ENCODE measurements at regions not wholly inside any gene's neighbourhood (a gene's known extent, or its start where the extent isn't known, plus 50 kb on each side); places are given as distances from the start of the nearest gene placed in this dataset.

DNA sequence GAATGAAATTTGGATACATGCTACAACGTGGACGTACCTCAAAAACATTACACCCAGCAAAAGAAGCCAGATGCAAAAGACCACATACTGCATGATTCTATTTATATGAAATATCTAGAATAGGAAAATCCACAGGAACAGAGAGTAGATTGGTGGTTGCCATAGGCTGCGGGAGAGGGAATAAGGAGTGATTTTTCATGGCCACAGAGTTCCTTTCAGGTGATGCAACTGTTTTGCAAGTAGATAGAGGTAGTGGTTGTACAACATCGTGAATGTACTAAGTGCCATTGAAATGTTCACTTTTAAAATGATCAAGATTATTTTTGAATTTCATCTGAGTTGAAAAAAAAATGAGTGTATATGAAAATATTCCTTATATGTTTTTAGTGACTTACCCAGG is 115.3 kb upstream of the RUNX1 start:
- no peak overlapping the region for H3K4me3 ChIP-seq (ENCODE audit: low read depth, low read length)
- ChIA-PET CTCF (no interaction called here), POLR2A (no interaction called here)
- H3K36me3 ChIP-seq (ENCODE audit: control insufficient read depth in 2 of 2, insufficient read depth in 1 of 2, low read length in 2 of 2) = no peaks in the 10 kb centered on the region
- TF ChIP-seq, protein P1, sequence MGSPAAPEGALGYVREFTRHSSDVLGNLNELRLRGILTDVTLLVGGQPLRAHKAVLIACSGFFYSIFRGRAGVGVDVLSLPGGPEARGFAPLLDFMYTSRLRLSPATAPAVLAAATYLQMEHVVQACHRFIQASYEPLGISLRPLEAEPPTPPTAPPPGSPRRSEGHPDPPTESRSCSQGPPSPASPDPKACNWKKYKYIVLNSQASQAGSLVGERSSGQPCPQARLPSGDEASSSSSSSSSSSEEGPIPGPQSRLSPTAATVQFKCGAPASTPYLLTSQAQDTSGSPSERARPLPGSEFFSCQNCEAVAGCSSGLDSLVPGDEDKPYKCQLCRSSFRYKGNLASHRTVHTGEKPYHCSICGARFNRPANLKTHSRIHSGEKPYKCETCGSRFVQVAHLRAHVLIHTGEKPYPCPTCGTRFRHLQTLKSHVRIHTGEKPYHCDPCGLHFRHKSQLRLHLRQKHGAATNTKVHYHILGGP (tag by site-specific recombination; IDR thresholded peaks at IDR 0.05) = no peak
- TF ChIP-seq ZNF398 (tag by site-specific recombination; IDR thresholded peaks at IDR 0.05) (no peak), SP2 (tag by site-specific recombination; IDR thresholded peaks at IDR 0.05) (no peak), KLF7 (tag by site-specific recombination; IDR thresholded peaks at IDR 0.05; ENCODE audit: borderline replicate concordance) (no peak), ZBTB17 (tag by site-specific recombination; IDR thresholded peaks at IDR 0.05) (no peak), ZBTB21 (tag by site-specific recombination; IDR thresholded peaks at IDR 0.05) (no peak), TRIM28 (IDR thresholded peaks at IDR 0.05; ENCODE audit: borderline replicate concordance, low read length) (no peak), ZBTB49 (tag by site-specific recombination; IDR thresholded peaks at IDR 0.05; ENCODE audit: low read depth) (no peak), ZNF654 (tag by site-specific recombination; IDR thresholded peaks at IDR 0.05; ENCODE audit: low read depth) (no peak), ZNF843 (tag by site-specific recombination; IDR thresholded peaks at IDR 0.05) (no peak), ZNF274 (IDR thresholded peaks at IDR 0.05; ENCODE audit: low read length) (no peak), ZNF274 (tag by site-specific recombination; IDR thresholded peaks at IDR 0.05; ENCODE audit: borderline replicate concordance) (no peak), ZBTB7A (tag by site-specific recombination; IDR thresholded peaks at IDR 0.05; ENCODE audit: low read depth) (no peak)
- H3K9me3 ChIP-seq (ENCODE audit: control insufficient read depth, insufficient read depth, low read depth, low read length) = no peaks in the 10 kb centered on the region
- H3K27ac ChIP-seq (ENCODE audit: extremely low read depth, low read depth, low read length) = no peak overlapping the region
- H3K4me1 ChIP-seq (ENCODE audit: control insufficient read depth, insufficient read depth, low read length) = no peaks in the 10 kb centered on the region

DNA sequence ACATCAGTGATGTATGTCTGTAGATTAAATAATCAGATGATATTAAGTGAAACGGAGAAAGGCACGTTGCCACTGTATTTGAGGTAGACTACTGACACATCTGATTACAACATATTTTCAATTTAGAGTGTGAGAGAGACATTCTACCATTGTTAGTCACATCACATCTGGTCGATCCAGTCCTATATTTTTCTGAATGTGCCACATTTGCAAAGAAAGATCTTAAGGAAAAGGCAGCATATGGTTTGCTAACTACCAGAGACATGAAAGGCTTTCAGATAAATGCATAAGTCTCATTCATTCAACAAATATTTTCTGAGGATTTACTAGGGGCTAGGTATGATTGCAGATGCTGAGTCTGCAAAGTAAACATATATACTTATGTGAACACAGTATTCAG is 114.3 kb upstream of the RUNX1 start:
- ChIA-PET POLR2A (no interaction called here), CTCF (no interaction called here)
- no peak overlapping the region for H3K4me3 ChIP-seq (ENCODE audit: low read depth, low read length)
- no peaks in the 10 kb centered on the region for H3K36me3 ChIP-seq (ENCODE audit: control insufficient read depth in 2 of 2, insufficient read depth in 1 of 2, low read length in 2 of 2)
- TF ChIP-seq ZNF785 (tag by site-specific recombination; IDR thresholded peaks at IDR 0.05) (no peak), ZNF138 (tag by site-specific recombination; IDR thresholded peaks at IDR 0.05; ENCODE audit: borderline replicate concordance) (no peak), ZNF792 (tag by site-specific recombination; IDR thresholded peaks at IDR 0.05) (no peak), TRIM28 (IDR thresholded peaks at IDR 0.05; ENCODE audit: borderline replicate concordance, low read length) (no peak), ZNF501 (tag by site-specific recombination; IDR thresholded peaks at IDR 0.05) (no peak), ZNF596 (tag by site-specific recombination; IDR thresholded peaks at IDR 0.05) (no peak), KLF10 (tag by site-specific recombination; IDR thresholded peaks at IDR 0.05) (no peak), ZNF426 (tag by site-specific recombination; IDR thresholded peaks at IDR 0.05) (no peak), ZNF677 (tag by site-specific recombination; IDR thresholded peaks at IDR 0.05) (no peak), ZNF23 (tag by site-specific recombination; IDR thresholded peaks at IDR 0.05; ENCODE audit: borderline replicate concordance) (no peak), MEIS1 (CRISPR knock-in tag; IDR thresholded peaks at IDR 0.05; ENCODE audit: borderline replicate concordance) (no peak), GLI4 (tag by site-specific recombination; IDR thresholded peaks at IDR 0.05) (no peak), ZNF248 (tag by site-specific recombination; IDR thresholded peaks at IDR 0.05) (no peak), ZIC2 (tag by site-specific recombination; IDR thresholded peaks at IDR 0.05) (no peak), ZNF335 (tag by site-specific recombination; conservative IDR thresholded peaks at IDR 0.05) (no peak), ZNF169 (tag by site-specific recombination; IDR thresholded peaks at IDR 0.05) (no peak)
- TF ChIP-seq, protein P2, sequence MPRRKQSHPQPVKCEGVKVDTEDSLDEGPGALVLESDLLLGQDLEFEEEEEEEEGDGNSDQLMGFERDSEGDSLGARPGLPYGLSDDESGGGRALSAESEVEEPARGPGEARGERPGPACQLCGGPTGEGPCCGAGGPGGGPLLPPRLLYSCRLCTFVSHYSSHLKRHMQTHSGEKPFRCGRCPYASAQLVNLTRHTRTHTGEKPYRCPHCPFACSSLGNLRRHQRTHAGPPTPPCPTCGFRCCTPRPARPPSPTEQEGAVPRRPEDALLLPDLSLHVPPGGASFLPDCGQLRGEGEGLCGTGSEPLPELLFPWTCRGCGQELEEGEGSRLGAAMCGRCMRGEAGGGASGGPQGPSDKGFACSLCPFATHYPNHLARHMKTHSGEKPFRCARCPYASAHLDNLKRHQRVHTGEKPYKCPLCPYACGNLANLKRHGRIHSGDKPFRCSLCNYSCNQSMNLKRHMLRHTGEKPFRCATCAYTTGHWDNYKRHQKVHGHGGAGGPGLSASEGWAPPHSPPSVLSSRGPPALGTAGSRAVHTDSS (tag by site-specific recombination; IDR thresholded peaks at IDR 0.05) = no peak
- H3K4me1 ChIP-seq (ENCODE audit: control insufficient read depth, insufficient read depth, low read length) = no peaks in the 10 kb centered on the region
- no peaks in the 10 kb centered on the region for H3K9me3 ChIP-seq (ENCODE audit: control insufficient read depth, insufficient read depth, low read depth, low read length)
- no peak overlapping the region for H3K27ac ChIP-seq (ENCODE audit: extremely low read depth, low read depth, low read length)

Data from HEK293 (cell line).